ENCODE measurements at regions not wholly inside any gene's neighbourhood (a gene's known extent, or its start where the extent isn't known, plus 50 kb on each side); places are given as distances from the start of the nearest gene placed in this dataset.

- no peak overlapping the region for H3K4me3 ChIP-seq (ENCODE audit: low read depth, low read length)
- CTCF ChIA-PET: interaction anchor here (1.1 to 4.2 kb wide), 3 partner anchors 11 to 1622 kb away, joined by 3 to 23 read pairs (median 5); no protein-coding TSS in a partner anchor
- POLR2A ChIA-PET: no interaction called here
- TF ChIP-seq CTCF (IDR thresholded peaks at IDR 0.05; ENCODE audit: insufficient read depth, low read length, missing control alignments): no peak
- DNase-seq (ENCODE audit: low read depth, low spot score): no peak
These were observed 339.5 kb upstream of the SLC39A10 start for GRCh38 chr2:195317550-195317949.

- H3K4me3 ChIP-seq (ENCODE audit: low read depth, low read length): no peak overlapping the region
- CTCF ChIA-PET: interaction anchor here (1.1 to 4.2 kb wide), 4 partner anchors 10 to 1621 kb away, joined by 3 to 23 read pairs (median 4); no protein-coding TSS in a partner anchor
- TF ChIP-seq CTCF (IDR thresholded peaks at IDR 0.05; ENCODE audit: insufficient read depth, low read length, missing control alignments): no peak
- no peak for DNase-seq (ENCODE audit: low read depth, low spot score)
- POLR2A ChIA-PET: no interaction called here
These were observed 340.5 kb upstream of the SLC39A10 start for GRCh38 chr2:195316486-195316885.

- no peak for DNase-seq (ENCODE audit: low read depth, low spot score)
- no peak overlapping the region for H3K4me3 ChIP-seq (ENCODE audit: low read depth, low read length)
- POLR2A ChIA-PET: no interaction called here
- no peak for TF ChIP-seq CTCF (IDR thresholded peaks at IDR 0.05; ENCODE audit: insufficient read depth, low read length, missing control alignments)
- CTCF ChIA-PET: no interaction called here
These were observed 343.1 kb upstream of the SLC39A10 start for GRCh38 chr2:195313962-195314361.

GRCh38 chr2:195312662-195313061 is 344.4 kb upstream of the SLC39A10 start:
- DNase-seq (ENCODE audit: low read depth, low spot score): no peak
- no peak for TF ChIP-seq CTCF (IDR thresholded peaks at IDR 0.05; ENCODE audit: insufficient read depth, low read length, missing control alignments)
- H3K4me3 ChIP-seq (ENCODE audit: low read depth, low read length): no peak overlapping the region
- POLR2A ChIA-PET: no interaction called here
- CTCF ChIA-PET: no interaction called here

GRCh38 chr2:195308163-195308562 is 348.9 kb upstream of the SLC39A10 start:
- POLR2A ChIA-PET: no interaction called here
- no peak for TF ChIP-seq CTCF (IDR thresholded peaks at IDR 0.05; ENCODE audit: insufficient read depth, low read length, missing control alignments)
- H3K4me3 ChIP-seq (ENCODE audit: low read depth, low read length): no peak overlapping the region
- DNase-seq (ENCODE audit: low read depth, low spot score): no peak
- CTCF ChIA-PET: interaction anchor here (3.3 kb wide), 1 partner anchor 9 kb away, joined by 23 read pairs; no protein-coding TSS in a partner anchor

GRCh38 chr2:195307751-195308150 is 349.3 kb upstream of the SLC39A10 start:
- no peak for TF ChIP-seq CTCF (IDR thresholded peaks at IDR 0.05; ENCODE audit: insufficient read depth, low read length, missing control alignments)
- ChIA-PET POLR2A (no interaction called here), CTCF (interaction anchor here (3.3 kb wide), 1 partner anchor 10 kb away, joined by 23 read pairs; no protein-coding TSS in a partner anchor)
- no peak for DNase-seq (ENCODE audit: low read depth, low spot score)
- H3K4me3 ChIP-seq (ENCODE audit: low read depth, low read length): no peak overlapping the region

Data from AG04449 (cell line).